Fibroblast of villous mesenchyme (primary cell): ENCODE measurements at regions not wholly inside any gene's neighbourhood (a gene's known extent, or its start where the extent isn't known, plus 50 kb on each side); places are given as distances from the start of the nearest gene placed in this dataset.
A peak's percentile ranks its signal among the peaks of the same experiment; 100 is the strongest.

ENCODE experiments used
- DNase-seq: peaks from one replicate; pipeline ENCODE4 v3.0.0-alpha.2; 2010; ENCODE audit warnings: low read depth
- H3K4me3 ChIP-seq: 2 replicates; pipeline ENCODE4 v1.5.1; 2011; ENCODE audit warnings: low read depth, mild to moderate bottlenecking, low read length
- TF ChIP-seq, protein P1 (sequence below): IDR thresholded peaks from 2 replicates; pipeline ENCODE4 v1.5.1; 2012; ENCODE audit warnings: low read depth, mild to moderate bottlenecking, low read length; ENCODE audit not compliant: insufficient read depth

GRCh38 chr15:87365186-87365585 is 891.4 kb downstream of the NTRK3 start:
- TF ChIP-seq, protein P1, sequence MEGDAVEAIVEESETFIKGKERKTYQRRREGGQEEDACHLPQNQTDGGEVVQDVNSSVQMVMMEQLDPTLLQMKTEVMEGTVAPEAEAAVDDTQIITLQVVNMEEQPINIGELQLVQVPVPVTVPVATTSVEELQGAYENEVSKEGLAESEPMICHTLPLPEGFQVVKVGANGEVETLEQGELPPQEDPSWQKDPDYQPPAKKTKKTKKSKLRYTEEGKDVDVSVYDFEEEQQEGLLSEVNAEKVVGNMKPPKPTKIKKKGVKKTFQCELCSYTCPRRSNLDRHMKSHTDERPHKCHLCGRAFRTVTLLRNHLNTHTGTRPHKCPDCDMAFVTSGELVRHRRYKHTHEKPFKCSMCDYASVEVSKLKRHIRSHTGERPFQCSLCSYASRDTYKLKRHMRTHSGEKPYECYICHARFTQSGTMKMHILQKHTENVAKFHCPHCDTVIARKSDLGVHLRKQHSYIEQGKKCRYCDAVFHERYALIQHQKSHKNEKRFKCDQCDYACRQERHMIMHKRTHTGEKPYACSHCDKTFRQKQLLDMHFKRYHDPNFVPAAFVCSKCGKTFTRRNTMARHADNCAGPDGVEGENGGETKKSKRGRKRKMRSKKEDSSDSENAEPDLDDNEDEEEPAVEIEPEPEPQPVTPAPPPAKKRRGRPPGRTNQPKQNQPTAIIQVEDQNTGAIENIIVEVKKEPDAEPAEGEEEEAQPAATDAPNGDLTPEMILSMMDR, result no peak
- H3K4me3 ChIP-seq, result no peak overlapping the region
- DNase-seq, result peak; percentile 29

DNA sequence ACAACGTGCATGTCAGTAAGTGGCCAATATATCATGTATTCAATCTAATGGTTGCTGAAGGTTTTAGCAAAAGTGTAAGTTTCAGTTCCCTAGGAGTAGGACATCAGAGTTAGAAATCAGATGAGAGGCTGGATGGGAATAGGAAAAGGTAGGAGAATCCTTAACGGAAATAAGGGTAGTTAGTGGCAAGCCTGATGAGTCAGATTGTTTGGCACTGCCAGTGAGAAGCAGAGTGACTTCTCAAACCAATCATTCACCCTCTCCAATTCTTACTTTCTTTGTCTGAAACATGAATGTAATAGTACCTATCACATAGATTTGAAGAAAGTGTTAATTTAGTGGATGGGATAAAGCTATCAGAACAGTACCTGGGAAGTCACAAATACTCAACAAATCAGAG is 894.0 kb downstream of the NTRK3 start:
- DNase-seq, result no peak
- TF ChIP-seq, protein P1, result no peak
- H3K4me3 ChIP-seq, result no peak overlapping the region

DNA sequence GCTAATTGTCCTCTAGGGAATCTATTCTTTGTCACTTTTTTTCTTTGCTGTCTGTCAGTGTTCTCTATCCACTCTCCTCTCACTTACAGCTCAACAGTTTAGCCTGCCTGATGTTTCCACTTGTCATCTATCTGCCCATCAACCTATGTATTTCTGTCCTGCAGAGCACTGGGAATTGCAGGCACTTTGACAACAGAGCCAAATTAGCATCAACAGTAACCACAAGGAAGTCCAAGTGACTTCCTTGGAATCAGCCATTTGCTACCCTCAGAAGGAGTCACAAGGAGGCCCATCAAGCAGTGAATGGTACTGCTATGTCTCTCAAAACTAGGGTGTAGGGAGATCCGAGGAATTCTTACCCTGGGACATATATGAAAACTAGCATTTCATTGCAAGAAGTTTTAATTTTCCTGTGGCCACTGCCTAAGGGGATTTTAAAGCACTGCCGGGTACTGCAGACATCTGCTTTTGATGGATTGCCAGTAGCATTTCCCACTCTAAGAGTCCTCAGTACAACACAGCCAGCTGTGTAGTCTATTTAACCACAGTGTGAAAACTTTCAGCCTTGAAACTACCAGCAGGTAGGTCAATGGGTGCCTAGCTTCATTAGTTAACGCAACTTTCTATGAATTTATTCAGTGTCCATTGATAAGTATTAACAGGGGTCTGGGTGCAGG is 898.8 kb downstream of the NTRK3 start:
- H3K4me3 ChIP-seq, result no peak overlapping the region
- DNase-seq, result no peak
- TF ChIP-seq, protein P1, result no peak

GRCh38 chr15:87355946-87356345 is 900.6 kb downstream of the NTRK3 start:
- H3K4me3 ChIP-seq, result no peak overlapping the region
- TF ChIP-seq, protein P1, result no peak
- DNase-seq, result no peak

GRCh38 chr15:87354661-87355410 is 901.7 kb downstream of the NTRK3 start:
- H3K4me3 ChIP-seq, result no peak overlapping the region
- peak; percentile 41 for DNase-seq
- TF ChIP-seq, protein P1, result no peak

DNA sequence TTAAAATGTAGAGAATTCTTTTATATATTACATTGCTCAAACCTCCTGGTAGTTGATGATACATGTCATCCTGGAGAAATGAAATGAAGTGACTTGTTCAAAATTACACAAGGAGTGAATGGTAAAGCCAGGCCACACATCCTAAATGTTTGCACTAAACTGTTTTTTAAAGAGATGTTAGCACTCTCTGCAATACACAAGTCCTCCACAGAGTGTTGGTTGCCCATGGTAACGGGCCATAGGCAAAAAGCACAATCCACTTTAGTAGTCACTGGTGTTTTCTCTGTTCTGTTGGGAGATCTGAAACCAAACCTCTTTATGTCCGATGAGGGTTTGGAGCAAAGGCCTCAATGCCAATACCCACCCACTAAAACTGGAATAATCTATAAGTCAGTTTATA is 907.4 kb downstream of the NTRK3 start:
- peak; percentile 60 for DNase-seq
- TF ChIP-seq, protein P1, result no peak
- no peak overlapping the region for H3K4me3 ChIP-seq
